H1 (cell line): ENCODE measurements at regions not wholly inside any gene's neighbourhood (a gene's known extent, or its start where the extent isn't known, plus 50 kb on each side); places are given as distances from the start of the nearest gene placed in this dataset.

Experiments
- CTCF ChIA-PET: fragments of 300-600 bp; sonication (Branson Sonifier 250); formaldehyde crosslinking; loops from one replicate; lab custom pipeline; 2021; ENCODE audit not compliant: partially characterized antibody; lab: Charles Lee
- POLR2A ChIA-PET: fragments of 300-600 bp; sonication (Branson Sonifier 250); formaldehyde crosslinking; loops from one replicate; lab custom pipeline; 2021; ENCODE audit warnings: inconsistent platforms; ENCODE audit not compliant: partially characterized antibody; lab: Charles Lee
- DNase-seq, 2 experiments: peaks; one replicate each; pipeline versions ENCODE4 v3.0.0 to v3.0.0-alpha.2; 2010 to 2022; ENCODE audit warnings: low spot score in 2 of 2, low read depth in 1 of 2, mixed read lengths in 1 of 2
- FAIRE-seq: peaks from 2 replicates; lab custom pipeline; 2011; peaks lifted over from hg19 to GRCh38; lab: Jason Lieb, UNC
- H2AFZ ChIP-seq: 2 replicates; pipeline ENCODE4 v1.8.1; 2012; ENCODE audit warnings: low read length, inconsistent platforms
- H2AK5ac ChIP-seq: 2 replicates; pipeline ENCODE4 v1.6.1; 2013; ENCODE audit warnings: low read depth, low read length
- H2BK120ac ChIP-seq: replicated peaks from 2 replicates; pipeline ENCODE3; 2013; ENCODE audit warnings: low read depth, low read length, inconsistent platforms
- H2BK12ac ChIP-seq: 2 replicates; pipeline ENCODE4 v1.6.1; 2013; ENCODE audit warnings: low read depth, low read length
- H2BK15ac ChIP-seq: 2 replicates; pipeline ENCODE4 v1.6.1; 2013; ENCODE audit warnings: low read length
- H2BK20ac ChIP-seq: 2 replicates; pipeline ENCODE4 v1.6.1; 2013; ENCODE audit warnings: low read length
- H2BK5ac ChIP-seq: 2 replicates; pipeline ENCODE4 v1.6.1; 2013; ENCODE audit warnings: low read depth, low read length
- H3K14ac ChIP-seq: 2 replicates; pipeline ENCODE4 v1.6.1; 2013; ENCODE audit warnings: inconsistent platforms; ENCODE audit not compliant: insufficient read length
- H3K18ac ChIP-seq: 2 replicates; pipeline ENCODE4 v1.6.1; 2013; ENCODE audit warnings: low read length; ENCODE audit errors: extremely low read depth
- H3K23ac ChIP-seq: 2 replicates; pipeline ENCODE4 v1.6.1; 2013; ENCODE audit warnings: inconsistent platforms; ENCODE audit not compliant: insufficient read length
- H3K23me2 ChIP-seq: 2 replicates; pipeline ENCODE4 v1.6.1; 2013; ENCODE audit warnings: low read depth, low read length
- H3K27ac ChIP-seq: 2 replicates; pipeline ENCODE4 v1.6.1; 2011; ENCODE audit warnings: low read depth, low read length, inconsistent platforms
- H3K27me3 ChIP-seq, 4 experiments: replicated peaks in 1 of 4; 1 replicate in 1 of 4; 2 replicates in 3 of 4; pipeline versions ENCODE4 v1.6.1 to v1.8.1; 2011 to 2013; ENCODE audit warnings: low read length in 3 of 4, mild to moderate bottlenecking in 3 of 4, inconsistent platforms in 2 of 4, mixed read lengths in 2 of 4, moderate library complexity in 1 of 4; ENCODE audit not compliant: control insufficient read depth in 3 of 4, insufficient read depth in 3 of 4; ENCODE audit errors: extremely low read depth in 1 of 4
- H3K36me3 ChIP-seq, 4 experiments: 2 replicates each; pipeline versions ENCODE4 v1.6.1 to v1.8.1; 2011 to 2013; ENCODE audit warnings: mild to moderate bottlenecking in 4 of 4, low read length in 3 of 4, moderate library complexity in 2 of 4, control low read depth in 1 of 4, inconsistent platforms in 1 of 4; ENCODE audit not compliant: insufficient read depth in 4 of 4, control insufficient read depth in 2 of 4
- H3K4ac ChIP-seq: replicated peaks from 2 replicates; pipeline ENCODE3; 2013; ENCODE audit warnings: low read length, low read depth, mixed read lengths, inconsistent platforms; ENCODE audit not compliant: insufficient read length
- H3K4me1 ChIP-seq, 4 experiments: replicated peaks in 1 of 4; 1 replicate in 1 of 4; 2 replicates in 3 of 4; pipeline versions ENCODE4 v1.6.1 to v1.8.1; 2011 to 2013; ENCODE audit warnings: low read length in 3 of 4, inconsistent platforms in 2 of 4, mixed read lengths in 1 of 4; ENCODE audit not compliant: insufficient read depth in 4 of 4, control insufficient read depth in 3 of 4
- H3K4me2 ChIP-seq, 2 experiments: 2 replicates each; pipeline versions ENCODE4 v1.6.1 to v1.8.1; 2011 to 2013; ENCODE audit warnings: low read depth in 2 of 2, low read length in 2 of 2, control low read depth in 1 of 2, inconsistent platforms in 1 of 2, mild to moderate bottlenecking in 1 of 2; ENCODE audit not compliant: insufficient read depth in 1 of 2
- H3K4me3 ChIP-seq, 4 experiments: fragments of 200-600, 300-600 bp in 1 of 4; sonication (generic), shearing (Covaris generic), sonication (Bioruptor Twin) in 1 of 4; 2 replicates each; pipeline versions ENCODE4 v1.5.1 to v1.8.1; 2011 to 2016; ENCODE audit warnings: low read length in 4 of 4, low read depth in 3 of 4, control low read depth in 2 of 4, inconsistent platforms in 2 of 4, mild to moderate bottlenecking in 2 of 4, mixed read lengths in 1 of 4, moderate library complexity in 1 of 4; ENCODE audit not compliant: insufficient read depth in 2 of 4; ENCODE audit errors: extremely low read depth in 1 of 4
- H3K56ac ChIP-seq: replicated peaks from 2 replicates; pipeline ENCODE3; 2013; ENCODE audit warnings: low read depth, mild to moderate bottlenecking, mixed read lengths, low read length, inconsistent platforms; ENCODE audit not compliant: insufficient read length
- H3K79me1 ChIP-seq: 2 replicates; pipeline ENCODE4 v1.6.1; 2013; ENCODE audit warnings: low read depth, low read length, control low read depth
- H3K79me2 ChIP-seq, 2 experiments: 2 replicates each; pipeline versions ENCODE4 v1.6.1 to v1.8.1; 2012 to 2013; ENCODE audit warnings: low read length in 2 of 2, mild to moderate bottlenecking in 2 of 2, inconsistent platforms in 1 of 2; ENCODE audit not compliant: insufficient read depth in 2 of 2, control insufficient read depth in 1 of 2
- H3K9ac ChIP-seq, 4 experiments: replicated peaks in 1 of 4; 1 replicate in 1 of 4; 2 replicates in 3 of 4; pipeline versions ENCODE4 v1.6.1 to v1.8.1; 2011 to 2013; ENCODE audit warnings: low read depth in 3 of 4, low read length in 3 of 4, control low read depth in 2 of 4, mild to moderate bottlenecking in 2 of 4, moderate library complexity in 2 of 4, inconsistent platforms in 1 of 4; ENCODE audit errors: extremely low read depth in 1 of 4
- H3K9me3 ChIP-seq, 2 experiments: 2 replicates each; pipeline versions ENCODE4 v1.6.1 to v1.8.1; 2012 to 2013; ENCODE audit warnings: mild to moderate bottlenecking in 2 of 2, moderate library complexity in 2 of 2, control low read depth in 1 of 2, inconsistent platforms in 1 of 2, low read depth in 1 of 2, low read length in 1 of 2, mixed read lengths in 1 of 2; ENCODE audit not compliant: insufficient read depth in 2 of 2
- H4K20me1 ChIP-seq, 2 experiments: replicated peaks in 1 of 2; 2 replicates each; pipeline versions ENCODE3 to v1.8.1; 2011 to 2013; ENCODE audit warnings: inconsistent platforms in 2 of 2, low read length in 2 of 2, mild to moderate bottlenecking in 1 of 2; ENCODE audit not compliant: insufficient read depth in 2 of 2, control insufficient read depth in 1 of 2
- H4K5ac ChIP-seq: 2 replicates; pipeline ENCODE4 v1.6.1; 2013; ENCODE audit warnings: low read length, low read depth, mixed read lengths, inconsistent platforms; ENCODE audit not compliant: insufficient read length
- H4K8ac ChIP-seq: 2 replicates; pipeline ENCODE4 v1.8.0; 2013; ENCODE audit warnings: mild to moderate bottlenecking, moderate library complexity, low read length, inconsistent platforms; ENCODE audit not compliant: insufficient read depth; ENCODE audit errors: extremely low read depth
- H4K91ac ChIP-seq: replicated peaks from 2 replicates; pipeline ENCODE3; 2013; ENCODE audit warnings: low read length, mixed read lengths, inconsistent platforms; ENCODE audit not compliant: insufficient read length
- KDM1A ChIP-seq: fragments of 200-600, 300-600 bp; sonication (generic); IDR thresholded peaks from 2 replicates; pipeline ENCODE4 v1.7.1; 2016; ENCODE audit warnings: mild to moderate bottlenecking, low read length, borderline replicate concordance
- WGBS, 2 experiments: shearing (Covaris generic) in 1 of 2; methylation state at CpG; one replicate each; pipeline versions ENCODE4 v1.1.6 to v1.1.7; 2013 to 2015; ENCODE audit warnings: low lambda C conversion rate in 2 of 2, mixed read lengths in 2 of 2, inconsistent platforms in 1 of 2, low coverage in 1 of 2, missing lambda C conversion rate in 1 of 2; ENCODE audit not compliant: insufficient replicate concordance in 2 of 2, insufficient coverage in 1 of 2, insufficient read length in 1 of 2; ENCODE audit errors: extremely low coverage in 1 of 2, missing lambda C conversion rate in 1 of 2; 5-methylcytosine and 5-hydroxymethylcytosine counted together
- TF ChIP-seq, protein P1 (sequence below): IDR thresholded peaks from 2 replicates; pipeline ENCODE4 v1.6.1; 2011; ENCODE audit warnings: low read length, improper control_type of control experiment

DNA sequence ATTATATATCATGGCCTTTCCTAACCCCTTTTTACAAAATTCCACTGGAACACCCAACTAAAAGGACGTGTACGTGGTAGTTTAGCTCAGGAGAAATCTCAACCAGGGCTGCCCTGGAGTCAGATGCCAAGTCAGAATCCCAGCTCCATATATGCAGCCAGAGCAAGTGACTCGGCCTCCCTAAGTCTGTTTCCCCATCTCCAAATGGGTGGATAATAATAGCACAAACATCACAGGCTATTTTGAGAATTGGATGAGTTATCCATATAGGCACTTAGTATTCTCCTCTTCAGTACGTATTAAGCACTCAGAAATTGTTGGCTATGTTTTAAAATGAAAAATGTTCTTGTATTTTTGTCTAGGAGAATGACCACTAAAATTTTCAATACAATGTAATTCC, 481.5 kb downstream of the CD109 start:
- no peak overlapping the region for H4K91ac ChIP-seq
- no peak for DNase-seq
- H3K23me2 ChIP-seq, result no peaks in the 10 kb centered on the region
- no peaks in the 10 kb centered on the region for H3K79me2 ChIP-seq
- H4K5ac ChIP-seq, result no peak overlapping the region
- no peak overlapping the region for H3K4me2 ChIP-seq
- H3K27ac ChIP-seq, result no peak overlapping the region
- H3K56ac ChIP-seq, result no peak overlapping the region
- no peak overlapping the region for H2BK12ac ChIP-seq
- H3K18ac ChIP-seq, result no peak overlapping the region
- no peak overlapping the region for H2BK15ac ChIP-seq
- H3K4me1 ChIP-seq, result no peaks in the 10 kb centered on the region
- FAIRE-seq, result no peak
- no peak overlapping the region for H2BK20ac ChIP-seq
- no peaks in the 10 kb centered on the region for H4K20me1 ChIP-seq
- H2AFZ ChIP-seq, result no peak overlapping the region
- H3K4ac ChIP-seq, result no peak overlapping the region
- no peak for TF ChIP-seq KDM1A
- TF ChIP-seq, protein P1, sequence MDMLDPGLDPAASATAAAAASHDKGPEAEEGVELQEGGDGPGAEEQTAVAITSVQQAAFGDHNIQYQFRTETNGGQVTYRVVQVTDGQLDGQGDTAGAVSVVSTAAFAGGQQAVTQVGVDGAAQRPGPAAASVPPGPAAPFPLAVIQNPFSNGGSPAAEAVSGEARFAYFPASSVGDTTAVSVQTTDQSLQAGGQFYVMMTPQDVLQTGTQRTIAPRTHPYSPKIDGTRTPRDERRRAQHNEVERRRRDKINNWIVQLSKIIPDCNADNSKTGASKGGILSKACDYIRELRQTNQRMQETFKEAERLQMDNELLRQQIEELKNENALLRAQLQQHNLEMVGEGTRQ, result no peak
- ChIA-PET CTCF (no interaction called here), POLR2A (no interaction called here)
- H3K9me3 ChIP-seq, result no peaks in the 10 kb centered on the region
- H4K8ac ChIP-seq, result no peak overlapping the region
- no peak overlapping the region for H2BK5ac ChIP-seq
- no peak overlapping the region for H3K9ac ChIP-seq
- H2AK5ac ChIP-seq, result no peak overlapping the region
- no peak overlapping the region for H2BK120ac ChIP-seq
- no peak overlapping the region for H3K23ac ChIP-seq
- H3K36me3 ChIP-seq, result no peaks in the 10 kb centered on the region
- WGBS, 2 experiments, result 95% methylated on average over 4 of the region's 4 CpGs; no CpG with 5 or more reads in 1 of the 2 experiments
- no peaks in the 10 kb centered on the region for H3K27me3 ChIP-seq
- H3K79me1 ChIP-seq, result no peaks in the 10 kb centered on the region; the same call in 1 of the 2 replicates
- no peak overlapping the region for H3K14ac ChIP-seq
- H3K4me3 ChIP-seq, result no peak overlapping the region
